Activated CD4-positive, alpha-beta T cell treated with anti-CD3 and anti-CD28 coated beads, Interleukin-10, Interleukin-2, amounts not matched to agents 100 ng/mL and 50 ng/mL, durations not matched to agents 16 hours and 8 hours (primary cell): ENCODE measurements at regions not wholly inside any gene's neighbourhood (a gene's known extent, or its start where the extent isn't known, plus 50 kb on each side); places are given as distances from the start of the nearest gene placed in this dataset.
"Not testable (repeated sequence)": the region's sequence is repeated elsewhere in the genome, so short reads cannot be mapped to it uniquely, and the experiment has no call there.

Source experiments
- DNase-seq: peaks from one replicate; pipeline ENCODE4 v3.0.0-alpha.2; 2020

DNA sequence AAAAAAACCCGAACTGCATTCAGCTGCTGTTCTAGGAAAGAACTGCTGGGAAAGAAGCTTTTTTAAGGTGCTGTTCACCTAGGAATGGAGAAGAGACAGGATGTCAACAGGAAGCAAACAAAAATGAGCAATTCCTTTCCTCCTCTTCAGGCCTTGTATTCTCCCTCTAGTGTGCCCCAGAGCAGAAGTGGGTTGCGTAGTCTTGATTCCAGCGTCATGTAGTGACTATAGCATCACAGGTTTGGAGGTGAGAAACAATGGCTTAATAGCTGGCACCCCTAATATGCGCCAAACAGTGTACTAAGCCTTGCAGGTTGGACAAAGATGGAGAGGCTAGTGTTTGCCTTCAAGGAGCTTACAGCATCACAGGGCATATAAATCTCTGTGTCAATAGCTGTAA lies 146.3 kb upstream of the LCORL start:
- no peak for DNase-seq

- DNase-seq = no peak
Measured at GRCh38 chr4:18166925-18167324, 145.4 kb upstream of the LCORL start.

DNA sequence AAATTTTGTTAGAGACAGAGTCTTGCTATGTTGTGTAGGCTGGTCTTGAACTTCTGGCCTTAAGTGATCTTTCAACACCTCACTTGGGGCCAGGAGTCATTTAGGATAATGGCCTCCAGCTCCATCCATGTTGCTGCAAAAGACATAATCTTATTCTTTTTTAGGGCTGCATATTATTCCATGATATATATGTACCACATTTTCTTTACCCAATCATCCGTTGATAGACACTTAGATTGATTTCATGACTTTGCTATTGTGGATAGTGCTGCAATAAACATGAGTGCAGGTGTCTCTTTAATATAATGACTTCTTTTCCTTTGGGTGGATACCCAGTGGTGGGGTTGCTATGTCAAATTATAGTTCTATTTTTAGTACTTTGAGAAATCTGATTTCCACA lies 140.9 kb upstream of the LCORL start:
- DNase-seq = no peak

- not testable (repeated sequence) for DNase-seq
Measured at GRCh38 chr4:18159117-18159912, 137.8 kb upstream of the LCORL start.

DNA sequence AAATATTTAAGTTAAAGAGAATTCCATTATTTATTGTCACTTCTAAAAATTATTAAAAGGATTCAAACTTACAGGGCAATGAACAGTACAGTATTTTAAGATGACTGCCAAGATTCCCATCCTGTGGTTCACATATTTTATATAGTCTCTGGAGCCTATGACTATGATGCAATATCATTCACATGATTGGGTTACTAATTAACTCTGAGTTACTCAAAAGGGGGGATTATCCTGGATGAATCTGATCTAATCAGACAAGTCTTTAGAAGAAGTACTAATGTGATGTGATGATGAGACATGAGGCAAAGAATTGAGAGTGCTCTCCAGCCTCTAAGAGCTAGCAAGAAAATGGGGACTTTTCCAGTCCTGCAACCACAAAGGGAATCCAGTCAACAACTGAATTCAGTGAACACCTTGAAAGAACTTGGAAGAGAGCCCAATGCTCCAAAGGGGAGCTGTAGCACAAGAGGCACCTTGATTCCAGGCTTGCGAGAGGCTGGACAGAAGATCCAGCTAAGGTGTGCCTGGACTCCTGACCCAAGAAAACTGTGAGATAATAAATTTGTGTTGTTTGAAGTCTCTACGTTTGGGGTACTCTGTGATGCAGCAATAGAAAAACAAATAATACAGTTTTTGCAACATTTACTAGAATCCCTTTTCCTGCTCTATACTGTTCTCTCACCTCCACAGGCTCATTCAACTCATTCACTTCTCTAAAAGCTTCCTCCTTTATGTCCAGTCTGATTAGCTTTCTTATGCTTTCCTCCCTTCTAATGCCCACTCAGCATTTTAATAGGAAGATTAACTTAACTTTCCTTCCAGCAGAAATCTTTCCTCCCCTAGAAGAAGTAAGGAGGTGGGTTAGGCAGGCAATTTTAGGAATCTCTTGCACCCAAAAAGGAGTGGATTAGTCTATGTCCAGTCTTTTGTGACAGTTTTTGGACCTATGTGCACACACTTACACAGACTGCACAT lies 133.8 kb upstream of the LCORL start:
- DNase-seq = no peak

DNA sequence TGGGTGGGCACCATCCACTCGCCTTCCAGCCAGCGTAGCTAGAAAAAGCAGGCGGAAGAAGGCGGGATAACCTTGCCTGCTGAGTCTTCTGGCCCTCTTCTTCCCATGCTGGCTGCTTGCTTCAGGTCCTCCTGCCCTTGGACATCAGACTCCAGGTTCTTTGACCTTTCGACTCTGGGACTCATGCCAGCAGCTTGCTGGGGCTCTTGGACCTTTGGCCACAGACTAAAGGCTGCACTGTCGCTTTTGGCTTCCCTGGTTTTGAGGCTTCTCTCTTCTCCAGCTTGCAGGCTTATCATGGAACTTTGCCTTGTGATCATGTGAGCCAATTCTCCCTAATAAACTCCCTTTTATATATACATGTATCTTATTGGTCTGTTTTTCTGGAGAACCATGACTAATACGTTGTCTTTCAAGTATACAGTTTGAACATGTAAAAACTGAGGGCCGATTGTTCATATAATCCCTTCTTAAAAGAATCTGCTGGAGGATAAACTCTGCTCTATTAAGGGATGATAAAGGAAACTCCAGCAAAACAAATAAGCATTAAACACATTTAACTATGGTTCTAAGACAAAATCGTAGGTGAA lies 116.6 kb upstream of the LCORL start:
- DNase-seq = no peak

- DNase-seq = no peak
Measured at GRCh38 chr4:18134111-18134510, 112.6 kb upstream of the LCORL start.

DNA sequence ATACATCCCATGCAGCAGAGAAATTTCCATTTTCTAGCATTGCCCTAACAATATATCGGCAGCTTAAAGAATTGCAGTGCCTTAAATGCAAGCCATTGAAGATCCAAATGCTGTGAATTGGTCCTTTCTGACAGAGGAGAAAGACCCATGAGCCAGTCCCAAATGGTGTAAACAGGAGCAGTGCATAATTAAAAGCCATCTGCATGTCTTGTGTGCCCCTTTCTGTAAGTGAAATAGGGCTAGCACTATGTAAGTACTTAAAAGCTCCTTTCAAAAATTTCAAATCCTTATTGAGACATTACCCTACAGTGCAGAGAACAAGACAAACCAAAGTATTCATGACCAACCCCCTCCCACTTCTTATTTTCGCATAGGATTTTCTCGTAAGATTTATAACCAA lies 108.7 kb upstream of the LCORL start:
- DNase-seq = no peak

GRCh38 chr4:18128241-18128640 lies 106.7 kb upstream of the LCORL start:
- no peak for DNase-seq

GRCh38 chr4:18127030-18127429 lies 105.5 kb upstream of the LCORL start:
- DNase-seq = no peak

- no peak for DNase-seq
Measured at GRCh38 chr4:18113710-18114331, 92.3 kb upstream of the LCORL start.

GRCh38 chr4:18111081-18111480 lies 89.5 kb upstream of the LCORL start:
- no peak for DNase-seq

- no peak for DNase-seq
Measured at GRCh38 chr4:18110099-18110498, 88.5 kb upstream of the LCORL start.

DNA sequence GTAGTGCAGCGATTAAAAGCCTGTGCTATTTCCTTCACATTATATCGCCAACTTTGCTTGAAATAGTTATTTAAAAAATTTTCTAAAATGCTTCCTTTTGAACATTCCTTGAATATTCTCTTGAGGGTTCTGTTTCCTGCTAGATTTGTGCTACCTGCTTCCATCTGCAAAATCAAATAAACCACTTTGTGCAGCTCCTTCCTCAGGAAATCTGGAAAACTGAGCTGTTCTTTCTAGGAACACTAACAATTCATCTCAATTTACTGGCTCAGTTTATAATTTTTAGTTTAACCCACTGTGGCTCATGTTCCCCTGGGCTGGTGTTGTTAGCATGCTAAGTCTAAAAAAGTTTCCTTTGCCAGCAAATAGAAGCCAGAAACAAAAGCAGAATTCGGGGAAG lies 88.1 kb upstream of the LCORL start:
- no peak for DNase-seq

DNA sequence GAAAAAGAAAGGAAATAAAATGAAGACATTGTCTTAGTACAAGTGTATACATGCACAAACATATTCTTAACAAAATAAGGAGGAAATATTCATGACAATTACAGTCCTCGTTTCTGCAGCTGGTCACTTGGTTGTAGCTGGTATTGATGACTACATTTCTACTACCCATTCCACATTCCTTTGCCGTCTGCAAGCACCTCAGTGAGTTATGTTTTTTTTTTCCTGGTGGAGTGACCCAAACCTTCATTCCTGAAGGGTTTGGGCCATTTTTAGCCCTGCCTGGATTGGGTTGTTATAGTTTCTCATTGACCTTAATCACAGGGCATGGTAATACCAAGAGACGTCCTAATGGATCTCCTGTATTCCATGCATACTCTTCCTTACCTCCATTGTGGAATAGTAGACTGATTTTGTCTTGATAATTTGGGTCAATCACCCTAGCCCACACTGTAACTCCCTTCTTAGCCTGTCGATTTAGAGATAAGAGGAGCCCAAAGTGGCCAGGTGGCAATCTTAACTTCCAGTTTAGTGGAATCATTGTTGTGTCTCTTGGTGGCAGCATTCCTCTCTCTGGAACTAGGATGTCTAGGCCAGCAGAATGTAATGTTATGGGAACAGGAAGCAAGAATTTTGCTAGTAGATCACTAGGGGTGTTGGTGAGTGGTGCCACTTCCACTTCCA lies 86.4 kb upstream of the LCORL start:
- not testable (repeated sequence) for DNase-seq

DNA sequence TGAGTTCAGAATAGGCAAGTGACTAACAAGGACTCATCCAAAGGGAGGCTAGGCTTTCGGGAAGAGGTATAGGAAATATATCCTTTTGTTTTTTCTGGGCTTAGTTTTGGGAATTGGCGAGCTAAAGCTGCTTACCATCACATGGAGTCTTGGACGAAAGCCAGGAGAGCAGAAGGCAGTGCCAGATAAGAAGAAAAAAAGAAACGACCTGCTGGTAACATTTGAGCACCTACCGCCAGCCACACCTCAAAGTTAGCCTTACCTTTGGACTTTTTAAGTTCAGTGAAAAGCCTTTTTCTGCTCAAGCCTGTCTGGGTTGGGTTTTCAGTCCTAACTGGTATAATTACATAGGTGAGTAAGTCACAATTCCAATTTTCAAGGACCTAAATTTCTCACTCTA lies 85.1 kb upstream of the LCORL start:
- DNase-seq = no peak

DNA sequence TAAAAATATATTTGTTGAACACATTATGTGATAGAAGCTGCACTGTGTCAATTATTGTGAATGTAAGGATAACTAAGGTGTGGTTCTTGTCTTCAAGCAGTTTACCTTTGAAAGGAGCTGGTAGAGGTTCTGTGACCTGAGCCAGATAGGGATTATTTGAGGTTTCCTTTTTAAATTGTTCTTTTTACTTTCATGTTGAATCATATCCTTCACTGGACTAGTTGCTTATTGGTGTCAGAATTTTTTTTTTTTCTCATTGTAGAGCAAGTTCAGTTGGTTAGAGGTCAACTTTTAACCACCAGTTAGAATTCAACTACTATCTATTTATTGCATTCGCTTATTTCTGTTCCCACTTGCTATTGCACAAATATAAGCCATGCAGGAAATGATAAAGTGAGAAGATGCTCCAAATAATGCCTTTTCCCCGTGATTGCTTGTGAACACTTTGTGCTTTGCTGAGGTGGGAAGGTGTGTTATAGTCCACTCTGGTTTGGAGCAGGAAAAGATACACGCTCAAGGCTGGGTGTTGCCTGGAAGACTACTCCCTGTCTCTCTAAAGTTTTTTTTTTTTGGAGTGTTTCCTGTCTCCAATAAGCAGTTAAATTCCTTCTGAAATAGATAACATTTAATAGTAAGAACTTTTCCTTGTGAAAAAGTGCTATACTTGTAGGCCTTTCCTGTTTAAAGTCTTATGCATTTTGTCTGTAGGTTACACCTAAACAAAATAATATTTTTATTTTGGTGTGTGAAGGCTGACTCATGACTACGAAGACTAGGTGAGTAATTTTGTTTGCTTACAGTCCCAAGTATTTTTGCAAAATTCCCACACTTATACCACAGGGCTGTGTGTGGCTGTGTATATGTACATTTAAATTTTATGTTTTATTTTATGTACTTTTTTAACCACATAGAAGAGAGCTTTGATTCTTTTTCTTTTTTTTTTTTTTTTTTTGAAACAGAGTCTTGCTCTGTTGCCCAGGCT lies 83.8 kb upstream of the LCORL start:
- DNase-seq = no peak

DNA sequence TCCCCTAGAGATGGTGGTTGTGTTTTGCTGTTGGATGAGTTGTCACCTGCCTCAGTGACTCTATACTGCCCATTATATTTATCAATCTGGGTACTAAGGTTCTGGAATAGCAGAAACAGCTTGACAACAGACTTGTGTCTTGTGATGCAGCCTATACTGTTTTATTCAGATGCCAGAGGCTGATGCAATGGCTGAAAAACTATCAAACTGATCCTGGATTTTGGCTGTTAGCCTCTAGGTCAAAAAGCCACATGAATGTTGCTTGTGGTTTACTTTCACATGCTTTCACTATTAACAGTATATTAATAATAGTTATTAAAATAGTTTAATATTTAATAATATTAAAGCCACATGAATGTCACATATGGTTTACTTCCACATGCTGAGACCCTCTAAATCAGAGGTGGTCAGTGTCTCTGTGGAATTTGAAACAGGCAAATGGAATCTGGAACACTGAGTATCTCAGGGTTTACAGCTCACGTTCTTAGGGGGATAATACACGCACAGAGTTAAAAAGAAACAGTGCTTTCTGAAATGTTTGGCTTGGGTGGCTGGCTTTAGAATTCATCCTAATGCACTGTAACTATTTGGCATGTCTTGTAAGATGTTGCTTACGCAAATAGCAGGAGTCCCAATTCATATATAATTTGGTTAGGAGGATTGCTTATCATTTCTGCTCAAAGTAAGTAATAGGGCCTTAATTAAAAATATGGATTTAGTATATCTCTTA lies 82.5 kb upstream of the LCORL start:
- DNase-seq = no peak

- DNase-seq = no peak
Measured at GRCh38 chr4:18100657-18101056, 79.1 kb upstream of the LCORL start.

- DNase-seq = not testable (repeated sequence)
Measured at GRCh38 chr4:18090447-18090846, 68.9 kb upstream of the LCORL start.

GRCh38 chr4:18082236-18082635 lies 60.7 kb upstream of the LCORL start:
- DNase-seq = no peak
